Testis (tissue), 2 donors: ENCODE measurements at regions not wholly inside any gene's neighbourhood (a gene's known extent, or its start where the extent isn't known, plus 50 kb on each side); places are given as distances from the start of the nearest gene placed in this dataset.

Experiments
- POLR2A ChIP-seq: fragments of 450-650 bp; IDR thresholded peaks from one replicate; pipeline ENCODE4 v1.6.1; 2017; ENCODE audit warnings: antibody characterized with exemption, mild to moderate bottlenecking, moderate library complexity
- TF ChIP-seq, protein P1 (sequence below), 3 experiments: fragments of 450-650 bp in 2 of 3; fragments of 200-600 bp in 1 of 3; sonication (generic) in 1 of 3; IDR thresholded peaks; one replicate each; pipeline ENCODE4 v1.5.1; 2016 to 2019; ENCODE audit warnings: antibody characterized with exemption in 3 of 3, mild to moderate bottlenecking in 2 of 3, moderate library complexity in 1 of 3

DNA sequence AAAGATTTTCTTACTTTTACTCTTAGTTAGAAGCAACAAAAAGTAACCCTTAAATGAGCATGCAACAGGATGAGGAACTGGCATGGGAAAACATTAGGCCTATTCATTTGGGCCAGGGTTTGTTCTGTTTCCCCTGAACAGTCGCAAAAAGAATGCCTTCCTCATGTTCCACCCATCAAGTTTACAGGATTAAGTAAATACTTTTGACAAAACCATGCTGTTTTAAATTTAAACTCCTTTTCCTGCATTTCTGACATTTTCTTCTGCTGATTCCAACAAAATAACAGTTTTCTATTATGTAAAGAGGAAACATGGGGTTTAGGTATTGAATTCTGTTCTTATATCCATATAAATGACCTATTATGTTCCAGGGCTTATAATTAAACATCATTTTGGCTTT lies 236.6 kb upstream of the ACTBL2 start:
- TF ChIP-seq, protein P1, sequence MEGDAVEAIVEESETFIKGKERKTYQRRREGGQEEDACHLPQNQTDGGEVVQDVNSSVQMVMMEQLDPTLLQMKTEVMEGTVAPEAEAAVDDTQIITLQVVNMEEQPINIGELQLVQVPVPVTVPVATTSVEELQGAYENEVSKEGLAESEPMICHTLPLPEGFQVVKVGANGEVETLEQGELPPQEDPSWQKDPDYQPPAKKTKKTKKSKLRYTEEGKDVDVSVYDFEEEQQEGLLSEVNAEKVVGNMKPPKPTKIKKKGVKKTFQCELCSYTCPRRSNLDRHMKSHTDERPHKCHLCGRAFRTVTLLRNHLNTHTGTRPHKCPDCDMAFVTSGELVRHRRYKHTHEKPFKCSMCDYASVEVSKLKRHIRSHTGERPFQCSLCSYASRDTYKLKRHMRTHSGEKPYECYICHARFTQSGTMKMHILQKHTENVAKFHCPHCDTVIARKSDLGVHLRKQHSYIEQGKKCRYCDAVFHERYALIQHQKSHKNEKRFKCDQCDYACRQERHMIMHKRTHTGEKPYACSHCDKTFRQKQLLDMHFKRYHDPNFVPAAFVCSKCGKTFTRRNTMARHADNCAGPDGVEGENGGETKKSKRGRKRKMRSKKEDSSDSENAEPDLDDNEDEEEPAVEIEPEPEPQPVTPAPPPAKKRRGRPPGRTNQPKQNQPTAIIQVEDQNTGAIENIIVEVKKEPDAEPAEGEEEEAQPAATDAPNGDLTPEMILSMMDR (IDR thresholded peaks at IDR 0.05) = no peak
- TF ChIP-seq POLR2A = no peak
